Stimulated activated naive CD8-positive, alpha-beta T cell treated with anti-CD3 and anti-CD28 coated beads, Interleukin-15, Interleukin-2, amounts not matched to agents 100 ng/mL and 50 ng/mL, for 24 hours (primary cell): ENCODE measurements at regions not wholly inside any gene's neighbourhood (a gene's known extent, or its start where the extent isn't known, plus 50 kb on each side); places are given as distances from the start of the nearest gene placed in this dataset.
"Not testable (repeated sequence)": the region's sequence is repeated elsewhere in the genome, so short reads cannot be mapped to it uniquely, and the experiment has no call there.

Experiments
- H3K27ac Mint-ChIP-seq: one replicate; pipeline ENCODE4 v1.8.0; 2021; ENCODE audit warnings: mild to moderate bottlenecking, mixed read lengths
- H3K27me3 Mint-ChIP-seq: one replicate; pipeline ENCODE4 v1.8.0; 2021; ENCODE audit warnings: mixed read lengths
- H3K36me3 Mint-ChIP-seq: one replicate; pipeline ENCODE4 v1.8.0; 2021; ENCODE audit warnings: low read depth, mixed read lengths
- H3K4me1 Mint-ChIP-seq: one replicate; pipeline ENCODE4 v1.8.0; 2021; ENCODE audit warnings: low read depth, mixed read lengths
- H3K4me3 Mint-ChIP-seq: one replicate; pipeline ENCODE4 v1.8.0; 2021; ENCODE audit warnings: mild to moderate bottlenecking, mixed read lengths
- H3K9me3 Mint-ChIP-seq: one replicate; pipeline ENCODE4 v1.8.0; 2021; ENCODE audit warnings: mixed read lengths

- not testable (repeated sequence) for H3K27ac Mint-ChIP-seq, H3K36me3 Mint-ChIP-seq, H3K9me3 Mint-ChIP-seq, H3K4me1 Mint-ChIP-seq, H3K4me3 Mint-ChIP-seq, H3K27me3 Mint-ChIP-seq
Observed at GRCh38 chrX:138962419-138962818, 250.9 kb upstream of the FGF13 start.

- no peaks in the 10 kb centered on the region for H3K36me3 Mint-ChIP-seq
- H3K4me3 Mint-ChIP-seq, result no peak overlapping the region
- H3K9me3 Mint-ChIP-seq, result no peaks in the 10 kb centered on the region
- H3K27ac Mint-ChIP-seq, result no peak overlapping the region
- H3K27me3 Mint-ChIP-seq, result no peaks in the 10 kb centered on the region
- no peaks in the 10 kb centered on the region for H3K4me1 Mint-ChIP-seq
Observed at GRCh38 chrX:138954976-138955375, 243.5 kb upstream of the FGF13 start.

GRCh38 chrX:138946926-138947325, 235.4 kb upstream of the FGF13 start:
- no peak overlapping the region for H3K27ac Mint-ChIP-seq
- no peaks in the 10 kb centered on the region for H3K27me3 Mint-ChIP-seq
- H3K36me3 Mint-ChIP-seq, result no peaks in the 10 kb centered on the region
- H3K4me1 Mint-ChIP-seq, result no peaks in the 10 kb centered on the region
- H3K4me3 Mint-ChIP-seq, result no peak overlapping the region
- H3K9me3 Mint-ChIP-seq, result no peaks in the 10 kb centered on the region

GRCh38 chrX:138945219-138945618, 233.7 kb upstream of the FGF13 start:
- no peaks in the 10 kb centered on the region for H3K9me3 Mint-ChIP-seq
- no peaks in the 10 kb centered on the region for H3K27me3 Mint-ChIP-seq
- H3K36me3 Mint-ChIP-seq, result no peaks in the 10 kb centered on the region
- H3K27ac Mint-ChIP-seq, result no peak overlapping the region
- no peaks in the 10 kb centered on the region for H3K4me1 Mint-ChIP-seq
- H3K4me3 Mint-ChIP-seq, result no peak overlapping the region

GRCh38 chrX:138939038-138939437, 227.5 kb upstream of the FGF13 start:
- Mint-ChIP-seq H3K4me3 (no peak overlapping the region), H3K4me1 (no peaks in the 10 kb centered on the region), H3K27me3 (no peaks in the 10 kb centered on the region), H3K36me3 (no peaks in the 10 kb centered on the region), H3K9me3 (no peaks in the 10 kb centered on the region), H3K27ac (no peak overlapping the region)

- Mint-ChIP-seq H3K4me3 (no peak overlapping the region), H3K27me3 (no peaks in the 10 kb centered on the region), H3K9me3 (no peaks in the 10 kb centered on the region), H3K4me1 (no peaks in the 10 kb centered on the region), H3K27ac (no peak overlapping the region), H3K36me3 (no peaks in the 10 kb centered on the region)
Observed at GRCh38 chrX:138938003-138938402, 226.5 kb upstream of the FGF13 start.

- Mint-ChIP-seq H3K36me3 (no peaks in the 10 kb centered on the region), H3K9me3 (no peaks in the 10 kb centered on the region), H3K27me3 (no peaks in the 10 kb centered on the region), H3K4me3 (no peak overlapping the region), H3K4me1 (no peaks in the 10 kb centered on the region), H3K27ac (no peak overlapping the region)
Observed at GRCh38 chrX:138931212-138931611, 219.7 kb upstream of the FGF13 start.

- H3K4me1 Mint-ChIP-seq, result no peaks in the 10 kb centered on the region
- H3K4me3 Mint-ChIP-seq, result no peak overlapping the region
- no peaks in the 10 kb centered on the region for H3K36me3 Mint-ChIP-seq
- no peaks in the 10 kb centered on the region for H3K27me3 Mint-ChIP-seq
- no peak overlapping the region for H3K27ac Mint-ChIP-seq
- no peaks in the 10 kb centered on the region for H3K9me3 Mint-ChIP-seq
Observed at GRCh38 chrX:138930583-138930945, 219.0 kb upstream of the FGF13 start.

GRCh38 chrX:138929926-138930582, 218.5 kb upstream of the FGF13 start:
- H3K4me3 Mint-ChIP-seq, result no peak overlapping the region
- no peaks in the 10 kb centered on the region for H3K27me3 Mint-ChIP-seq
- H3K27ac Mint-ChIP-seq, result no peak overlapping the region
- H3K9me3 Mint-ChIP-seq, result no peaks in the 10 kb centered on the region
- no peaks in the 10 kb centered on the region for H3K4me1 Mint-ChIP-seq
- no peaks in the 10 kb centered on the region for H3K36me3 Mint-ChIP-seq

- no peak overlapping the region for H3K4me3 Mint-ChIP-seq
- H3K27me3 Mint-ChIP-seq, result no peaks in the 10 kb centered on the region
- no peaks in the 10 kb centered on the region for H3K36me3 Mint-ChIP-seq
- H3K4me1 Mint-ChIP-seq, result no peaks in the 10 kb centered on the region
- H3K9me3 Mint-ChIP-seq, result no peaks in the 10 kb centered on the region
- H3K27ac Mint-ChIP-seq, result no peak overlapping the region
Observed at GRCh38 chrX:138928737-138929459, 217.4 kb upstream of the FGF13 start.

GRCh38 chrX:138925330-138925729, 213.8 kb upstream of the FGF13 start:
- Mint-ChIP-seq H3K4me1 (no peaks in the 10 kb centered on the region), H3K4me3 (no peak overlapping the region), H3K27me3 (no peaks in the 10 kb centered on the region), H3K36me3 (no peaks in the 10 kb centered on the region), H3K9me3 (no peaks in the 10 kb centered on the region), H3K27ac (no peak overlapping the region)

GRCh38 chrX:138923805-138924204, 212.3 kb upstream of the FGF13 start:
- Mint-ChIP-seq H3K36me3 (no peaks in the 10 kb centered on the region), H3K9me3 (no peaks in the 10 kb centered on the region), H3K4me1 (no peaks in the 10 kb centered on the region), H3K27me3 (no peaks in the 10 kb centered on the region), H3K4me3 (no peak overlapping the region), H3K27ac (no peak overlapping the region)

GRCh38 chrX:138921031-138921430, 209.5 kb upstream of the FGF13 start:
- Mint-ChIP-seq H3K4me3 (no peak overlapping the region), H3K36me3 (no peaks in the 10 kb centered on the region), H3K27ac (no peak overlapping the region), H3K27me3 (no peaks in the 10 kb centered on the region), H3K4me1 (no peaks in the 10 kb centered on the region), H3K9me3 (no peaks in the 10 kb centered on the region)

- Mint-ChIP-seq H3K27ac (no peak overlapping the region), H3K4me1 (no peaks in the 10 kb centered on the region), H3K4me3 (no peak overlapping the region), H3K9me3 (no peaks in the 10 kb centered on the region), H3K36me3 (no peaks in the 10 kb centered on the region), H3K27me3 (no peaks in the 10 kb centered on the region)
Observed at GRCh38 chrX:138917781-138918180, 206.3 kb upstream of the FGF13 start.

- Mint-ChIP-seq H3K36me3 (no peaks in the 10 kb centered on the region), H3K27me3 (no peaks in the 10 kb centered on the region), H3K9me3 (no peaks in the 10 kb centered on the region), H3K4me1 (no peaks in the 10 kb centered on the region), H3K27ac (no peak overlapping the region), H3K4me3 (no peak overlapping the region)
Observed at GRCh38 chrX:138914767-138915166, 203.2 kb upstream of the FGF13 start.

GRCh38 chrX:138908577-138908976, 197.1 kb upstream of the FGF13 start:
- Mint-ChIP-seq H3K27ac (no peak overlapping the region), H3K4me1 (no peaks in the 10 kb centered on the region), H3K27me3 (no peaks in the 10 kb centered on the region), H3K4me3 (no peak overlapping the region), H3K36me3 (no peaks in the 10 kb centered on the region), H3K9me3 (no peaks in the 10 kb centered on the region)
